K562 (cell line): ENCODE measurements at regions not wholly inside any gene's neighbourhood (a gene's known extent, or its start where the extent isn't known, plus 50 kb on each side); places are given as distances from the start of the nearest gene placed in this dataset.

ENCODE experiments used
- ATAC-seq: fragments of 200-7000 bp; cut with Tn5 transposase; 3 replicates; pipeline ENCODE4 v1.9.1; 2020; ENCODE audit warnings: moderate library complexity
- BruUV-seq: library from RNA; stranded (reverse); fragments of 400-500 nt; replicated peaks from 2 replicates; lab custom pipeline; 2021; lab: Mats Ljungman, UMichigan
- CTCF ChIA-PET: fragments of 300-600 bp; formaldehyde crosslinking; extraction: SDS; loops from one replicate; lab custom pipeline; 2021; ENCODE audit warnings: low intra/inter-chr PET ratio; lab: Yijun Ruan, JAX
- POLR2A ChIA-PET: fragments of 300-600, 350-650 bp; sonication (Branson Sonifier 250); formaldehyde crosslinking; extraction: SDS; loops from one replicate; lab custom pipeline; 2021; ENCODE audit warnings: antibody characterized with exemption, inconsistent platforms; lab: Yijun Ruan, JAX
- DNase-seq, 4 experiments: peaks; one replicate each; pipeline versions ENCODE4 v3.0.0 to v3.0.0-alpha.2; 2011 to 2018; ENCODE audit warnings: low spot score in 3 of 4, mixed read lengths in 3 of 4; ENCODE audit errors: extremely low read depth in 1 of 4
- FAIRE-seq: peaks from 2 replicates; lab custom pipeline; 2011; peaks lifted over from hg19 to GRCh38; lab: Jason Lieb, UNC
- H2AFZ ChIP-seq: 2 replicates; pipeline ENCODE4 v1.6.0; 2011; ENCODE audit warnings: low read depth, low read length, control low read depth, inconsistent platforms
- H3K27ac ChIP-seq: fragments of 200-600 bp; 3 replicates; pipeline ENCODE4 v1.8.0; 2011; ENCODE audit warnings: low read depth, mild to moderate bottlenecking, control low read depth, inconsistent platforms, low read length, moderate library complexity, mixed read lengths; ENCODE audit errors: extremely low read depth
- H3K27me3 ChIP-seq, 2 experiments: fragments of 300-600 bp in 1 of 2; 2 replicates in 1 of 2; 3 replicates in 1 of 2; pipeline versions ENCODE4 v1.6.0 to v1.8.0; 2011; ENCODE audit warnings: inconsistent platforms in 2 of 2, low read length in 2 of 2, mild to moderate bottlenecking in 1 of 2, mixed read lengths in 1 of 2, moderate library complexity in 1 of 2; ENCODE audit not compliant: control insufficient read depth in 2 of 2, insufficient read depth in 2 of 2
- H3K36me3 ChIP-seq: fragments of 300-600 bp; 3 replicates; pipeline ENCODE4 v1.8.0; 2011; ENCODE audit warnings: mild to moderate bottlenecking, low read length, inconsistent platforms; ENCODE audit not compliant: control insufficient read depth, insufficient read depth
- H3K4me1 ChIP-seq, 2 experiments: fragments of 200-600 bp in 1 of 2; replicated peaks in 1 of 2; 2 replicates in 1 of 2; 3 replicates in 1 of 2; pipeline versions ENCODE4 v1.5.1 to v1.8.0; 2011; ENCODE audit warnings: inconsistent platforms in 2 of 2, low read length in 2 of 2, mild to moderate bottlenecking in 1 of 2, mixed read lengths in 1 of 2, moderate library complexity in 1 of 2; ENCODE audit not compliant: control insufficient read depth in 2 of 2, insufficient read depth in 2 of 2
- H3K4me2 ChIP-seq: 2 replicates; pipeline ENCODE4 v1.6.1; 2011; ENCODE audit warnings: low read length, control low read depth, inconsistent platforms, mixed read lengths; ENCODE audit not compliant: insufficient read depth
- H3K4me3 ChIP-seq: fragments of 200-600 bp; sonication (generic), shearing (Covaris generic); 2 replicates; pipeline ENCODE4 v1.5.1; 2016; ENCODE audit warnings: control low read depth, inconsistent platforms
- H3K79me2 ChIP-seq: fragments of 200-600 bp; 3 replicates; pipeline ENCODE4 v1.8.0; 2011; ENCODE audit warnings: low read length, inconsistent platforms; ENCODE audit not compliant: control insufficient read depth, insufficient read depth
- H3K9ac ChIP-seq, 2 experiments: 2 replicates each; pipeline versions ENCODE4 v1.6.0 to v1.6.1; 2011; ENCODE audit warnings: low read depth in 2 of 2, low read length in 2 of 2, control low read depth in 1 of 2, inconsistent platforms in 1 of 2, mild to moderate bottlenecking in 1 of 2, mixed read lengths in 1 of 2; ENCODE audit not compliant: insufficient read depth in 1 of 2
- H3K9me1 ChIP-seq: one replicate; pipeline ENCODE4 v1.6.0; 2011; ENCODE audit warnings: inconsistent platforms, mild to moderate bottlenecking, low read length, moderate library complexity; ENCODE audit not compliant: control insufficient read depth, insufficient read depth
- H3K9me3 ChIP-seq: replicated peaks from 2 replicates; pipeline ENCODE4 v1.5.1; 2011; ENCODE audit warnings: low read depth, low read length, inconsistent platforms; ENCODE audit not compliant: control insufficient read depth, insufficient read depth
- H4K20me1 ChIP-seq: replicated peaks from 2 replicates; pipeline ENCODE4 v1.6.1; 2011; ENCODE audit warnings: low read length, inconsistent platforms, mixed read lengths; ENCODE audit not compliant: control insufficient read depth, insufficient read depth
- ESRRB ChIP-seq: fragments of 250-450 bp; sonication (Bioruptor Pico); IDR thresholded peaks from 2 replicates; pipeline ENCODE4 v1.5.0; 2020; ENCODE audit warnings: mild to moderate bottlenecking, moderate library complexity, borderline replicate concordance
- FOXJ2 ChIP-seq: fragments of 200-800 bp; sonication (Bioruptor generic); IDR thresholded peaks from 2 replicates; pipeline ENCODE4 v1.6.1; 2016; ENCODE audit warnings: missing genetic modification characterization, missing compliant biosample characterization
- NUFIP1 ChIP-seq: fragments of 450-650 bp; IDR thresholded peaks from 2 replicates; pipeline ENCODE4 v1.6.1; 2018; ENCODE audit not compliant: partially characterized antibody
- PCBP1 ChIP-seq: fragments of 200-400 bp; formaldehyde crosslinking; IDR thresholded peaks from 2 replicates; pipeline ENCODE4 v1.6.1; 2018; ENCODE audit warnings: mild to moderate bottlenecking, low read depth, low read length; ENCODE audit not compliant: poor library complexity, severe bottlenecking
- SP1 ChIP-seq: sonication (generic); formaldehyde crosslinking; IDR thresholded peaks from 2 replicates; pipeline ENCODE4 v1.8.1; 2022; ENCODE audit warnings: mild to moderate bottlenecking, missing genetic modification reagents
- STAT5A ChIP-seq: IDR thresholded peaks from 2 replicates; pipeline ENCODE4 v1.6.1; 2012; ENCODE audit warnings: low read length, inconsistent platforms, borderline replicate concordance
- ZHX1 ChIP-seq: fragments of 150-350 bp; conservative IDR thresholded peaks from 2 replicates; pipeline ENCODE4 v1.6.1; 2014; ENCODE audit warnings: low read length
- ZNF445 ChIP-seq: fragments of 250-450 bp; sonication (Bioruptor Pico); IDR thresholded peaks from 2 replicates; pipeline ENCODE4 v1.4.0; 2020; ENCODE audit warnings: low read depth, mild to moderate bottlenecking, moderate library complexity
- WGBS: fragments of 100-300 bp; shearing (Covaris generic); methylation state at CpG from one replicate; pipeline ENCODE4 v1.1.6; 2016; ENCODE audit warnings: low coverage, mixed read lengths; ENCODE audit not compliant: insufficient coverage; ENCODE audit errors: missing lambda C conversion rate; 5-methylcytosine and 5-hydroxymethylcytosine counted together
- in situ Hi-C: fragments of 300-500 bp; cut with MboI; formaldehyde crosslinking; loops from 4 replicates; pipeline ENCODE4 v1.15.0; 2018; ENCODE audit warnings: inconsistent platforms, mixed read lengths
- intact Hi-C: fragments of 100-400 bp; cut with micrococcal nuclease; formaldehyde crosslinking; loops from 2 replicates; pipeline ENCODE4 v1.14.2; 2022
- TF ChIP-seq, protein P1 (sequence below): sonication (generic); formaldehyde crosslinking; IDR thresholded peaks from 2 replicates; pipeline ENCODE4 v1.8.0; 2022; ENCODE audit warnings: mild to moderate bottlenecking, missing genetic modification reagents

DNA sequence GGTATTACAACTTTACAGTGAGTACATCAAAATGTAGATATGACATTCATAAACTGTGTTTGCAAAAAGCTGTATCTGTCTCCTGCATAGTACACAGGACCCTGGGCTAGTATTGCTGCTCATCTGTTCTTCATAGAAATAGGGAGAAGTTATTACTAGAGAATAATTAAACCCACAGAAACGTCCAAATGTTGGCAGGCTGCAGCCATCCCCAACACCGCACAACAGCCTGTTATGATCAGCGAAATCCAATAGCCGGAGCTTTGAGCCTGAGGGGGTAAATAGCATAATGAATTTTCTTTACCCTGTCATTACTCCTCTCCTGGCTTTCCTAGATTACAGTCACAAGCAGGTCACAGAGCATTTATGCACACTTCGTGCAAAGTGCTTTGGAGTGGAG, 178.0 kb downstream of the DACT1 start:
- BruUV-seq, result no TSS peak
- in situ Hi-C loops (no loop called here), intact Hi-C loops (no loop called here)
- Histone ChIP-seq H3K79me2 (no peaks in the 10 kb centered on the region), H3K9ac (no peak overlapping the region), H4K20me1 (no peaks in the 10 kb centered on the region), H3K4me2 (no peak overlapping the region), H3K36me3 (no peaks in the 10 kb centered on the region), H3K27ac (no peak overlapping the region), H3K9me1 (no peaks in the 10 kb centered on the region), H3K27me3 (no peaks in the 10 kb centered on the region), H3K9me3 (no peaks in the 10 kb centered on the region), H3K4me3 (no peak overlapping the region), H3K4me1 (no peaks in the 10 kb centered on the region), H2AFZ (no peak overlapping the region)
- WGBS, result 0% methylated on average over 5 of the region's 5 CpGs
- FAIRE-seq (no peak), DNase-seq (no peak), ATAC-seq (no peak)
- CTCF ChIA-PET, result no interaction called here
- POLR2A ChIA-PET, result no interaction called here
- TF ChIP-seq ZNF445 (CRISPR knock-in tag), result no peak
- no peak for TF ChIP-seq ZHX1
- TF ChIP-seq STAT5A, result no peak
- TF ChIP-seq ESRRB (CRISPR knock-in tag), result no peak
- TF ChIP-seq, protein P1, sequence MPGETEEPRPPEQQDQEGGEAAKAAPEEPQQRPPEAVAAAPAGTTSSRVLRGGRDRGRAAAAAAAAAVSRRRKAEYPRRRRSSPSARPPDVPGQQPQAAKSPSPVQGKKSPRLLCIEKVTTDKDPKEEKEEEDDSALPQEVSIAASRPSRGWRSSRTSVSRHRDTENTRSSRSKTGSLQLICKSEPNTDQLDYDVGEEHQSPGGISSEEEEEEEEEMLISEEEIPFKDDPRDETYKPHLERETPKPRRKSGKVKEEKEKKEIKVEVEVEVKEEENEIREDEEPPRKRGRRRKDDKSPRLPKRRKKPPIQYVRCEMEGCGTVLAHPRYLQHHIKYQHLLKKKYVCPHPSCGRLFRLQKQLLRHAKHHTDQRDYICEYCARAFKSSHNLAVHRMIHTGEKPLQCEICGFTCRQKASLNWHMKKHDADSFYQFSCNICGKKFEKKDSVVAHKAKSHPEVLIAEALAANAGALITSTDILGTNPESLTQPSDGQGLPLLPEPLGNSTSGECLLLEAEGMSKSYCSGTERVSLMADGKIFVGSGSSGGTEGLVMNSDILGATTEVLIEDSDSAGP (CRISPR knock-in tag), result no peak
- no peak for TF ChIP-seq NUFIP1
- TF ChIP-seq SP1 (CRISPR knock-in tag), result no peak
- TF ChIP-seq FOXJ2 (tag), result no peak
- no peak for TF ChIP-seq PCBP1
